NCI-H748 treated with DMSO at 0.1 percent for 48 hours (cell line): ENCODE measurements at regions not wholly inside any gene's neighbourhood (a gene's known extent, or its start where the extent isn't known, plus 50 kb on each side); places are given as distances from the start of the nearest gene placed in this dataset.

Source experiments
- DNase-seq: peaks from one replicate; lab custom pipeline; 2025; lab: John Stamatoyannopoulos, UW

GRCh38 chr9:11928871-11929321 is 764.3 kb upstream of the TYRP1 start:
- DNase-seq: no peak

GRCh38 chr9:11931109-11931508 is 762.1 kb upstream of the TYRP1 start:
- no peak for DNase-seq

DNA sequence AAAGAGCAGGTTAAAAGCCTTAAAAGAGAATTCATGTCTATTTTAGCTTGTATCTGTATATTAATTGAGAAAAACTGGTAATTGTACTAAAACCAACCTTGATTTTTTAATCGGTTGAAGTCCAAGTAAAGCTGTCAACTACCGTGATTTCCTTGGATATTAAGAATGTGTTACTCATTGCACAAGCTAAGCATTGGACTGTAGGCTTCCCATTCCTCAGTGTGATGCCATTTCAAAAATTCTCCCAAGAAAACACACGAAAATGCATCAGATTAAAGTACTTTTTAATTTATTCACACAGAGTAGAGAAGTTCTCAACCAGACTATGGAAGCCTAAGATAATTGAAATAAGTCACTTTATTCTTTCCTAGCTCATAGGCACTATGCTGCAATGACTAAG is 761.4 kb upstream of the TYRP1 start:
- DNase-seq: no peak

DNA sequence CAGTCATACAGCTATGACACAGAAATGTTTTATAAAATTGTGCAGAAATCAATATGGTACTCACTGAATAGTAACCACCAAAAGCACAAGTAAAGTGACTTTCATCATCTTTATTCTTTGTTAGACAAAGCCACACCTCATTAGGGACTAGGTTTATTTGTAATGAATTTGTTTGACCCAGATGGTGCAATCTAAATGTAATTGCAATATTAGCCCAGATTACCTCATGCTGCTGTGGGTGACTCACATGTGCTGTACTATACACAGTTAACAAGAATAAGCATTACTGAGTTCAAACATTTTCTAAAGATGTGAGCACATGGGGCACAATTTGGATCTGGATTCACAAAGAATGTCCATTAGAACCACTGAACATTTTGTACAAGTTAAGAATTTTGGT is 759.3 kb upstream of the TYRP1 start:
- DNase-seq: peak; percentile 28

DNA sequence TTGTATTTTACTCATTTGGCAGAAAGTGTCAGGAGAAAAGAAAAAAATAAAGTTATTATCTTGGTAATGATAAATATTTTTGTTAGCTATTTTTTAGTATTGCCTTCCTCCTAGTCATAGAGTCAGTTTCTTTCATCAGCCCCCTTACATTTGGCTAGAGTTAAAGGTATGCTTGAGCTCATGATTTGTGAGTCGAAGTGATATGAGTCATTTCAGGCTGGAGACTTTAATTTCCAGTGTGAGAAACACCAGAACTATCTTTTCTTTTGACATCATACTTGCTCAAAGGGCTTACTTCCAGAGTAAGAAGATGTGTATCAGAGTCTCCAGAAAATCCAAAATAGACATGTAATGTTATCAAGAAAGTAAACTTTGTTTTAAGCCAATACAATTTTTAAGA is 746.7 kb upstream of the TYRP1 start:
- DNase-seq: no peak

- DNase-seq: no peak
Observed at GRCh38 chr9:11962327-11962726, 730.9 kb upstream of the TYRP1 start.

DNA sequence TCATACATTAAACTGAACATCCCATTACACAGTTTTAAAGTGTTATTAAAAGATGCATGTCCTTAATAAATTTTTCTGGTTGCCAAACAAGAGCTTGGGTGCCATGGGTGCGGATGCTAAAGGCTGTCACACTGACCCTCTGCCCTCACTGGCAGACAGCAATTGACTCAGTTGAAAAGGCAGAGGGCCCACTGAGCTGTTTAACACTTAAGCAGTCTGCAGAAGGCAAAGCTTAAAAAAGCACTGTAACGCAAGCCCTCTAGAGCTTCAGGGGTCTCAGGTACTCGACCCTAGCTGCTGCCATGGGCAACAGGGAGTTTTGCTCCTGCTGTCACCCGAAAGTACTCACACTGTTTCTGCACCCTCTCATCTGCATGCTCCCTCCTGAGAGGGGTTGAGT is 726.4 kb upstream of the TYRP1 start:
- no peak for DNase-seq

GRCh38 chr9:11968631-11969030 is 724.6 kb upstream of the TYRP1 start:
- no peak for DNase-seq

DNA sequence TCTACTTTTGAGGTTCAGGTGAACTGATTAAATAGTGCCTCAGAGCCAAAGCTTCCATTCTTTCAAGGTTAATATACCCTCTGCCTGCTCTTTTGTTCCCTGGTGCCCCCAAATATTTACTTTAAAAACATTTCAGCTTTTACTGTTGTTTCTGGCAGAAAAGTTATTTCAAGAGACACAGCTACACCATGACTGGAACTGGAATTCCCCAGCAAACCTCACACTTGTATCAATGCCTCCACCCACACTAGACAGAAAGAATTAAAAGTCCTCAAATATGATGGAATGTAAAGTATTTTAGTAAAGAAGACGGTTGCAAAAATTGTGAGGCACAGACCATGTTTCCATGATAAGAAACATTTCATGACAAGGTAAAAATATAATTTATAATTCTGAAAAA is 720.2 kb upstream of the TYRP1 start:
- no peak for DNase-seq

DNA sequence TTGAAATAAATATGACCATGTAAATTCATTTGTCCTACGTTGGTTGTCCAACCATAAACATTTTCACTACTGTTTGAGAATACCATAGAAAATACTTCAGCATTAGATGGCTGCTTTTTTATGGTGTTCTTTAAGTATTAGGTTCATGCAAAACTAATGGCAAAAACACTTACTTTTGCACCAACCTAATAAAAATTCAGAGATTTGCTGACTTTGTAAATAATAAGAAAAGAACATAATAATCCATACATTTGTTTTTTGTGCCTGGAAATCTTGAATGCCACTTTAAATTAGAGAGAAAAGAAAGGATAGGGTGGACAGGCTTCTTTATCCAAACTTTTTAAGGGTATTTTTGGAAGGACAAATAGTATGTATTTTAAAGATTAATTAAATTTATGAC is 719.7 kb upstream of the TYRP1 start:
- no peak for DNase-seq

GRCh38 chr9:11992866-11993265 is 700.3 kb upstream of the TYRP1 start:
- no peak for DNase-seq

DNA sequence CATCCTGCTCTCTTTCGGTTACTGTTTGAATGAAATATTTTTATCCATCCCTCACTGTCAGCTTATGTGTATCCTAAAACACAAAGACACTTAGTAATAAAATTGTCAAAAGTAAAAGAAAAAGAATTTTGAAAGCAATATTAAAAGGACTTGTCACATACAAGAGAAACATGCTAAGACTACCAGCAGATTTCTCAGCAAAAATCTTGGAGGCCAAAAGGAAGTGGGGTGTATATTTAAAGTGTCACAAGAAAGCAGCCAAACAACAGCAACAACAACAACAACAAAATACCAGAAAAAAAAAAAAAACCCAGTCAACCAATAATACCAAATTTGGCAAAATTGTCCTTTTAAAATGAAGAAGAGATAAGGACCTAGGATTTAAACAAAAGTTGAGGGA is 678.7 kb upstream of the TYRP1 start:
- DNase-seq: no peak

DNA sequence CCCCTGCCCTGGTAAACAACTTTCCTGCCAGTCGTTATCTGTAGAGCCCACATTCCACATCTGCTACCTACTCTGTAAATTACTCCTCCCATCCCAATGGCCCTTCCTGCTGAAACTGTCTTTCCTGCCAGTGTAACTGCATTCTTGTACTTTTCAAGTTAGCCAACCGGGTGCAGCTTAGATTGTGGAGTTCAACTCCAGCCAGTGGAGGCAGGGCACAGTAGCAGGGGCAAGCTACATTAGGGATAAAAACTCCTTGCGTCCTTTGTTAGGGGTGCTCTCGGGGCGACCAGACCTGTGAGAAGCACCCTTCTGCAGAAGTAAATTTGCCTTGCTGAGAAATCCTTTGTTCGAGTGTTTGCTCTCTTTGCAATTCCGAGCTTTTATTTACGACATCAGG is 639.0 kb upstream of the TYRP1 start:
- no peak for DNase-seq

DNA sequence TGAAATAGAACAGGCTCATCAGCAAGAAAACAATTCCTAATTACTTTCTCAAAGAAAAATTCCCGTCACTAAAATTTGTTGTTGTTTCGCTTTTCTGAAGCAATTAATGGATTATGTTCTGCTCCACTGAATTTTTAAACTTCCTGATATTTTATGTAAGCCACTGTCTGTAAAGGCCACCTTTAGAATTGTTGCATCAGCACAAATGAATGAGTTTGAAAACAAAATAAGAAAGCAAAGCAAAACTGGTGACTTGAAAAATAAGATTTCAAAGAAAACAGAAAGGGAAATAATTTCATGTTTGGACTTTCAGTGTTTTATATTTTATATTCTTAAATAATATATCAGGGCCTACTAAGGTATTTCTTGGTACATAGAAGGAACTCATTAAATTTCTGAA is 636.3 kb upstream of the TYRP1 start:
- DNase-seq: no peak

DNA sequence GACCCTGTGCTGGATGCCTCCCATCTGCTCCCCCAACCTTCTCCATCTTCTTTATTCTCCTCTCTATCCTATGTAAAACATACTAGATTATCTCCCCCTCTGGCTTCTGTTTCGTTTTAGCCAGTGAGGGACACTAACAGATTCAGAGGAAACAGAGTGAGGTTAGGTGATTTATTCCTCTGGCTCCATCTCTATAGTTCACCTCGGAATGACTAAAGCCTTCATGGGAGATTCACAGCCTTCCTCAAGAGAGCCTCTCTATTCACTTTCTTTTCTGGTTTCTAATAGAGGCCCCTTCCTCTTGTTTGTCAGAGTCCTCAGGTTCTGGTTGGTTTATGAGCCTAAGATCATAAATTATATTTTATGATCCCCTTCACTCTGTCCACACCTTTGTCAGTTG is 633.1 kb upstream of the TYRP1 start:
- no peak for DNase-seq

DNA sequence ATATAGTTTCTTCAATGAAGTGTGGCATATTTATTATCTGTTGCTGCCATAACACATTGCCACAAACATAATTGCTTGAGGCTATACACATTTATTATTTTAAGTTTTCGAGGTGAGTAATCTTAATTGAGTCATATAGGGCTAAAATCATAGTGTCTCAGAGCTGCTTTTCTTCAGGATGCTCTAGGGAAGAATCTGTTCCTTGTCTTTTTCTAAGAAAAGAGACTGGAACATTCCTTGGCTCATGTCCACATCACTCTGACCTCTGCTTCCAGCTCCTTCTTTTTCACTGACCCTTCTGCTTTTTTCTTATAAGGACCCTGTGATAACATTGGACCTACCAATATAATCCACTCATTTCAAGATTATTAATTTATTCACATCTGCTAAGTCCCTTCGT is 632.4 kb upstream of the TYRP1 start:
- no peak for DNase-seq

- DNase-seq: no peak
Observed at GRCh38 chr9:12065050-12065449, 628.1 kb upstream of the TYRP1 start.

DNA sequence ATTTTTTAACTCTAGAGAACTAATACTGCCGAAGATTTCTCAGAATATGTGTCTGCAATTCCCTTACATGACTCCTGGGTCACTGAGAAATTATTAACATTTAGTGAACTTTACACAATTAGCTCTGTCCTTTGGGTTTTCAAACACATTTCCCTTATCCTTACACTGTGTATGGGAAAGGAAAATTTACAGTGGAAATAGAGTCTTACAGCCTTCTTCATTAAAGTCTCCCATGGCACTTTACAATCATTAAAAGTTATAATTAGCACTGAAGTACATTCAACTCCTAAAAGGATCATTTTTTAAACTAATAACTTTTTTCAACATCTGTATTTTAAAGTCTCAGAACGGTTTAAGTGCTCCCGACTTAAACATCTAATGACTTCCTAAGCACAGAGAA is 627.5 kb upstream of the TYRP1 start:
- no peak for DNase-seq

DNA sequence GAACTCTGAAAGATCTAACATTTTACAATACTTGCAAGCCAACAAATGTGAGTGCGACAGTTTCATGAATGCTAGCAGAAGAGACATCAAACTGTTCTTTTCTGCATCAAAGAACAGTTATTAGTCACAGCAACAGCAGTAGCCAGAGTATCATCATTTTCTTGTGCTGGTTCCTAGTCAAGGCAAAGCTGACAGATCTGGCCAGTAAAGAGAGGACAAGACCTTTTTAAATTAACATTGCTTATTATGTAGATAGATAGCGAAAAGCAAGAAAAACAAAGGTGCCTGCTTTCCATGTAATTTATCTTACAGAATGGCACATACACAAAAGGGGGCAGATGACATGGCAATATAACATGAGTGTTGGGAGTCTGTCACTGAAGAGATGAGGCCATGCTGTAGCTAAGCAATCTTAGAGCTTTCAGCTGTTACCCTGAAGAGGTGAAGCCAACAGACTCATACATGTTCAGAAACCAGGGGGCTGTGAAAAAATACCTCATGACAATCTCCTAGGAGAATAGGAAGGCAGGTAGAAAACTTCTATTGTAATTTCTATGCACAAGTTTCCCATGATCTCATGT is 626.6 kb upstream of the TYRP1 start:
- DNase-seq: no peak

GRCh38 chr9:12069366-12069765 is 623.8 kb upstream of the TYRP1 start:
- DNase-seq: no peak

- no peak for DNase-seq
Observed at GRCh38 chr9:12085399-12085798, 607.8 kb upstream of the TYRP1 start.

- DNase-seq: no peak
Observed at GRCh38 chr9:12091865-12092527, 601.2 kb upstream of the TYRP1 start.

- no peak for DNase-seq
Observed at GRCh38 chr9:12094046-12094445, 599.1 kb upstream of the TYRP1 start.

- DNase-seq: no peak
Observed at GRCh38 chr9:12095931-12096330, 597.3 kb upstream of the TYRP1 start.
